ENCODE measurements at regions not wholly inside any gene's neighbourhood (a gene's known extent, or its start where the extent isn't known, plus 50 kb on each side); places are given as distances from the start of the nearest gene placed in this dataset.
"Not testable (repeated sequence)": the region's sequence is repeated elsewhere in the genome, so short reads cannot be mapped to it uniquely, and the experiment has no call there.

GRCh38 chr3:71961891-71962290 lies 176.9 kb upstream of the PROK2 start:
- DNase-seq = no peak

GRCh38 chr3:71961378-71961777 lies 176.4 kb upstream of the PROK2 start:
- DNase-seq = no peak

DNA sequence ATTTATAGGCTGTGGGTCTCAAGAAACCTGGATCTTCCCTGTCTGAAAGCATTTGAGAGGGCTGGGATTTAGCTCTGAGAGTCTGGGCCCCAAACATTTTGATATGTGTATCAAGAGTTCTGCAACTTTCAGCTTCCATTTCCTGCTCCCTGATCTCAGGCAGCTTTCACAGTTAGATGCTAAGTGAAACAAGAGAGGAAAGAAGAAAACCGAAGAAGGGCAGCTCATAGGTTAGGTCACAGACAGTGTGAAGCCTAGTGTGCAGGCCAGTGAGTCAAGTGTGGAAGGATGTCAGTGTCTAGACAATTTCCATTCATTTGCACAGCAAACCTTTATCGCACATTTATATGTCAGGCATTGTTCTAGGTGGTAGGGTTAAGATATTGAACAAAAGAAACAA lies 173.6 kb upstream of the PROK2 start:
- no peak for DNase-seq

DNA sequence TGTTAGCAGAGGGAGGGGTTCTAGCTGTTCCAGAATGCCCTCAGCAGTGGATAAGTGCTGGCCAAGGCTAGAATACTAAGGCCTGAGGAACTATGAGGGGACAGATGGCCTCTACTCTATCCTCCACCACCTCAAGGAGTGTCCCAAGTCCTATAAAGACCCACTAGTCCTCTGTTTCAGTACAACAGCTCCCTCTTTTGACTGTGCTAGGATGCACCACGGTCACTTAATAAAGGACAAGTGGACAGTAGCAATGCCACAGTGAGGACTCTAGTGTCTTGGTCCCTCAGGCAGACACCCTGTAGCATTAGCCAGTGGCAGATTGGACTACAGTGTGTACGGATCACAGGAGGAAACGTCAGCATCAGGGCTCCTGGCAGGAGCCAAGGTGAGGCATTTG lies 171.8 kb upstream of the PROK2 start:
- DNase-seq = no peak

GRCh38 chr3:71956069-71956340 lies 171.1 kb upstream of the PROK2 start:
- no peak for DNase-seq

DNA sequence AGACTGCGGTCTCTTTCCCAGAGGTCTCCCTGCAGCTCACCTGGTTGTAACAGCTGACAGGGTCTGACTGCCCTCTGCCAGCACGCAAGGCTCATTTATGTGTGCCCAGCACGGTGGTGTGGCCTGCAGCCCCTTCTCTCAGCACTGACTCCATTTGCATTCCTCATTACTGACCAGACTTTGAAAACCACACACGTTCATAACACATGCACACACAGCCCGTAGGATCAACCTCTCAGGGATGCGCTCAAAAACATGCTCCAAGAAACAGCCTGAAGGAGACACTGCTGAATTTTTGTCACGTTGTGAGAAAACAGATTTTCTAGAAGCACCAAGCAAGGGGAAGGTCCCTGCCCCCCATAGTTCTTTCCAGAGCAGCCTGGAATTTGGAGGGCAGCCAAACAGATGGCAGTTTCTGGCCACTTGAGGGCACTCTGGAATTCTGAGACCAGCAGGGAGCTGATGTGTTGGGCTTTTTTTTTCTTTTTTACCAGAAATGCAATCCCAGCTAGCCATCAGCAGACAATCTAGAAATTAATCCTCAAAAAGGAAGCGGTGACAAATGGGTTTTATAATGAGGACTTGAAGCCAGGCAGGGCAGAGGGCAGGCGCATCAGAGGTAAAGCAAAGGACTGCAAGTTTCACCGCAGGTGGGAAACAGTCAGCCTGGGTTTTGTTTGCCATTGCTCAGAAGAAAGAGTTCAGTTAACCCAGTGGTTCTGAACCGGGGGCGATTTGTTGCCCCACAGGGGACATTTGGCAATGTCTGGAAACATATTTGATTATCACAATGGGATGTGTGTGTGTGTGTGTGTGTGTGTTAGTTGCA lies 170.5 kb upstream of the PROK2 start:
- DNase-seq = peak; percentile 49

DNA sequence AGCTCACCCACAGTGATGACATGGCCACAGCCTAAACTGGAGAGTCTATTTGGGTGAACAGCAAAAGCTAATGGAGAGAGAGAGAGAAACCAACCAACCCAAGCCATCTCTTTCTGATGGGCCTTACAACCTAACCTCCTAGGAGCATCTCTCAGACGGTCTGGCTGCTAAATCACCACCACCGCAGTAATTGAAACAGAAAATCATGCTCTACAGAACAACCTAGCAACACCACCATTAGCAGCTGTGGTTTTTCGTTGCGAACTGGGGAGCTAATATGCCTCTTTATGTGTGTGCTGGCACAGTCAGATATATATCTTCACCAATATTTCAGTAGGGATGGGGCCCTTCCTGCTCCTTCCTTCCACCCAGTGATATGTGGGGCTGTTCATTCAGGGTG lies 166.9 kb upstream of the PROK2 start:
- DNase-seq = no peak

- no peak for DNase-seq
Observed at GRCh38 chr3:71951361-71951760, 166.4 kb upstream of the PROK2 start.

GRCh38 chr3:71949442-71949841 lies 164.5 kb upstream of the PROK2 start:
- no peak for DNase-seq

GRCh38 chr3:71944482-71945065 lies 159.6 kb upstream of the PROK2 start:
- no peak for DNase-seq

- DNase-seq = no peak
Observed at GRCh38 chr3:71942432-71943187, 157.7 kb upstream of the PROK2 start.

DNA sequence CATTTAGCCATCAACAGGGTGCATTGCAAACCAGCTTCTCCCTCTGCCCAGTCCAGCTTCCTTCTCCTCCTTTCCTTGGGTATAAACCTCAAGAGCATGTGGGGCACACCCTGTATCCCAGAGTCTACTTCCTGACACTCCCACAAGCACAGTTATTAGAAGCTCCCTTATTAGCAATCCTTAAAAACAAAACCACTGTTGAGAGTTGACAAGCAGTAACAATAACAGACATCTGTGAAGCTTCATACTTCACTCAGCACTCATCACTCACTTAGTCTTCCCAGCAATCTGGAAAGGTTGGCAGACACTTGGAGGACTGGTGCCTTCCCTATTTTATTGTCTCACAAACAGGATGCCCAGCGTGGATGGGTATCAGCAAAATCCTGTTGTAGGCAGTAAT lies 155.5 kb upstream of the PROK2 start:
- no peak for DNase-seq

- not testable (repeated sequence) for DNase-seq
Observed at GRCh38 chr3:71938081-71938480, 153.1 kb upstream of the PROK2 start.

- DNase-seq = no peak
Observed at GRCh38 chr3:71936681-71937080, 151.7 kb upstream of the PROK2 start.

- no peak for DNase-seq
Observed at GRCh38 chr3:71934520-71935270, 149.7 kb upstream of the PROK2 start.

DNA sequence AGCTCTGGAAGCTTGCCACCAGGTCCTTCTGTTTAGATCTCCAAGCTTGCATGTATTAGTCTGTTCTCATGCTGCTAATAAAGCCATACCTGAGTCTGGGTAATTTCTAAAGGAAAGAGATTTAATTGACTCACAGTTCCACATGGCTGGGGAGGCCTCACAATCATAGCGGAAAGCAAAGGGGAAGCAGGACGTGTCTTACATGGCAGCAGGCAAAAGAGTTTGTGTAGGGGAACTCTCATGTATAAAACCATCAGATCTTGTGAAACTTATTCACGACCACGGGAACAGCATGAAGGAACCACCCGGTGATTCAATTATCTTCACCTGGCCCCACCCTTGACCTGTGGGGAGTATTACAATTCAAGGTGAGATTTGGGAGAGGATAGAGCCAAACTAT lies 147.0 kb upstream of the PROK2 start:
- no peak for DNase-seq

DNA sequence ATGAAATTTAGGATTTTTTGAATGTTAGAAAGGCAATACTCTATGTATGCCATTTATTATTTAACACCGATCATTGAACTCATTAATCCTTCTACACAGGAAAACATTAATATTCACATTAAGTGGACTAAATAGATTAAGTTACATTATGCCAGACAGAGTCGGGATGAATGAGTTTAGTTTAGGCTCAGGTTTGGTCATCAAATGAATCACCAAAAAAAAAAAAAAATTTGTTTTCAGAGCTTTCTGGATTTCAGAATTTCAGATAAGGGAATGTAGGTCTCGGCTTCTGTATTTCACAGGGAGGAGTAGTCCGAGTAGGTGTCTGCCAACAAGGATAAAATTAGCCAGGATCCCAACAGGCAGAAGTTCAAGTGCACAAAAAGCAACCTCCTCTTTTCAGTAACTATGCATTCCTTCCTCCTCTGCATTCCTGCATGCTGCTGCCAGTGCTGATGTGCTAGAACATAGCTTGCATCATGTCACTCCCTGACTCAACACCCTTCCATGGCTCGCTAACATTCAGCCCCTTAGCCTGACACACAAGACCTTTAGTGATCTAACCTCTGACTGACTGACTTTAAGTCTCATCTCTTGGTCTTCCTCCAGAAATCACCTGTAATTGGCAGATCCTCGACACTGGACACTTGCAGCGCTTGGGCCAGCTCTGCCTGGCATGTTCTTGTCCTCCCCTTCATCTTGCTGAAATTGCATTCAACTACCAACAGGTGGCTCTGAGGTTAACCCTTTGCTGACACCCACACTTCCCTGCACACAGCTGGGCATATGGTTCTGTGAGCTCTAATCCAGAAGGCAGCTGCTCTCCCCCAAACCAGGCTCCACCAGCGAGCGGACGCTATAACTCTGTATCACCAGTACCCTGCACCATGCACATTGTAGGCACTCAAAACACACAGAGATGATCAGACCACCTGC lies 145.4 kb upstream of the PROK2 start:
- peak; percentile 0 for DNase-seq

- DNase-seq = no peak
Observed at GRCh38 chr3:71928212-71928611, 143.3 kb upstream of the PROK2 start.

DNA sequence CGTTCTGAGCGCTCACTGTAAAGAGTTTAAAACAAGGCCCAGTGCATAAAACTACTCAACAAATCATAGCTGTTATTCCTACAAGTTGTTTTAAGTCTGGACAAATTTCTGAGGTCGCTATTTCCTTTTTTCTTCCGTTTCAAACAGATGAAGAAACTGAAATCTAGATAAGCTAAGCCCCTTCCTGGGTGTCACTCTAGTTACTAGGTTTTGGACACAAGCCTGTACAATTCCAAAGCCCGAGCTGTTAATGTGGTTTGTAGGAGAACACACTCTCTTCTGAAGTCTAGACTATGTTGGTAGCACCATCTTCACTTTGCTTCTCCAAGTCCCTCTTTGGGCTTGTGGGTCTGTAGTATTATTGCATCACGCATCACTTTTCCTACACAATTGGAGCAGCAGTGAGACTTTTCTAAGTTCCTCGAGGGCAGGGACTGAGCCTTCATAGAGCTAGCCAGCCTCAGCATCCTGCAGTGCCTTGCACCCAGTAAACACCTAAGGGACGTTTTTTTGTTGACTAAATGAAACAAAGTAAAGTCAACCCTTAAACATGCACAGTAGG lies 142.6 kb upstream of the PROK2 start:
- no peak for DNase-seq

DNA sequence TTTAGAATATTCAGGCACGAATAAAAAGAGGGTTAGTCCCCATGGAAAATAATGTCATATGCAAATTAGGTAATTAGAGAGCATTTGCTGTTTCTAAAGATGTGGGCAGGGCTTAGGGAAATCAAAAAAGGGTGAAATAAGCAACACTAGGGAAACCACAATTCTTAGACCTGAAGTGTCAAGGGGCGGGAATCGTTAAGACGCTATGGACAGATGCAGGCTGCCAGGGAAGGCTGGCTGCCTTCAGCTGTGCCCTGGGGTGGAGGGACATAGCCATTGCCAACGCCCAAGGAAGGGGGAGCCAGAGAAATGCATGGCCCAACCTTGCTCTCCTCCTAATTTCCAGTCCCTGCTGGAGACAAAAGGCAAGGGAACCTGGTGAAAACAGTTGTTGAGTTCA lies 141.7 kb upstream of the PROK2 start:
- no peak for DNase-seq

GRCh38 chr3:71926262-71926600 lies 141.3 kb upstream of the PROK2 start:
- peak; percentile 14 for DNase-seq

All from SHP77 treated with DMSO at 0.1 percent for 48 hours (cell line).